IPS-NIHi7 (cell line): ENCODE measurements at regions not wholly inside any gene's neighbourhood (a gene's known extent, or its start where the extent isn't known, plus 50 kb on each side); places are given as distances from the start of the nearest gene placed in this dataset.

Experiments used
- DNase-seq: peaks from one replicate; pipeline ENCODE4 v3.0.0; 2012; ENCODE audit warnings: mixed read lengths; ENCODE audit errors: extremely low spot score

DNA sequence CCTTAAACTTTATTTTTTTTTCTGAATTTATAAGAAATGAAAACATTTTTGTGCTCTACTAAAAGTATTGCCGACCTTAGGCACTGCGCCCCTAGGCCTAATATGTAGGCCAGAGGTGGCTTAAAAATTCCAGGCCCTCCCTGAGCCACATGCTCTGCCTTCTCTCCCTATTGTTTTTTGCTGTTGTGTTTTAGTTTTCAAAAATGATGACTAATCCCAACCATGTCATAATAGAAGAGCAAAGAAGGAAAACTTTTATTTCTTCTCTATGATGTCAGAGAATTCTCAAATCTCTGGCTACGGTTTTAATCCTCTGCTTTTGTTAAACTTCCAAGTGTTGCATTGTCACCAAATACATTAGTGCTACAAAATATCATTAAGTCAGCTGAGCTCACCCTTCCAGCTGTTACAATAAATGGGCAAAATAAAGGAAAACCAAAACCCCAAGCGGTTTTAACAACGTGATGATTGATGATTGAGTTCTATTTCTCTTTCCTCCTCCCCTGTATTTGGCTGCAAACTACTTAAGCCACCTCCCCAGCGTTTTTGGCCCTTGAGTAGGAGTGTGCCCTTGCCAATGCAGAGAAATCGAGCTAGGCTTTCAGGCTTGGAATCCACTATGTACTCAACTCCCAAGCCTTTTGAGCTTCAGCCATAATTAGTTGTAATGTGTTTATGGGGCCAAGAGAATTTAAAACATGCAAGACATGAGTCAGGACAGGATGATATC, 163.5 kb upstream of the POU3F3 start:
- no peak for DNase-seq

GRCh38 chr2:104698276-104698675, 155.6 kb upstream of the POU3F3 start:
- no peak for DNase-seq

DNA sequence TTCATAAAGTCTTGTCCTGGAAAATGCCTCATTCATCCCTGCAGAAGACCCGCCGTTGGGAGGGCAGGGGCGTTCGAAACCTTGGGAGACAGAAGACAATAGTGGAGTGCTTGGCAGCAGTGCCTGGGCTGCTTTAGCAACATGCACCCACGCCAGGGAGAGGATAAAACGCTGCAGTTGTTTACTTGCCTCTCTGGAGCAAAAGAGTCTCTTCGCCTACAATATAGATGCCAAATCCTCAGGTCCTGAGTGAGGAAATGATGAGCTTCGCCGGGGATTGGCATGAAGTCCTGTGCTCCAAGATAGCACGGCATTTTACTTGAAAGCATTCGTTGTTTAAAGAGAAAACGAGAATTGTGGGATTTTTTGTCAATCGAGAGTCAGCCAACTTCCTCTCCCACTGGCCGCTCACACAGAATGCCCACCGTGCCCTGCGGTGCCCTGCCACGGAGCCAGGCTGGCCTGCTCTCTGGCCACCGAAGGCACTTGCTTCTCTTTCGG, 152.5 kb upstream of the POU3F3 start:
- DNase-seq, result no peak

DNA sequence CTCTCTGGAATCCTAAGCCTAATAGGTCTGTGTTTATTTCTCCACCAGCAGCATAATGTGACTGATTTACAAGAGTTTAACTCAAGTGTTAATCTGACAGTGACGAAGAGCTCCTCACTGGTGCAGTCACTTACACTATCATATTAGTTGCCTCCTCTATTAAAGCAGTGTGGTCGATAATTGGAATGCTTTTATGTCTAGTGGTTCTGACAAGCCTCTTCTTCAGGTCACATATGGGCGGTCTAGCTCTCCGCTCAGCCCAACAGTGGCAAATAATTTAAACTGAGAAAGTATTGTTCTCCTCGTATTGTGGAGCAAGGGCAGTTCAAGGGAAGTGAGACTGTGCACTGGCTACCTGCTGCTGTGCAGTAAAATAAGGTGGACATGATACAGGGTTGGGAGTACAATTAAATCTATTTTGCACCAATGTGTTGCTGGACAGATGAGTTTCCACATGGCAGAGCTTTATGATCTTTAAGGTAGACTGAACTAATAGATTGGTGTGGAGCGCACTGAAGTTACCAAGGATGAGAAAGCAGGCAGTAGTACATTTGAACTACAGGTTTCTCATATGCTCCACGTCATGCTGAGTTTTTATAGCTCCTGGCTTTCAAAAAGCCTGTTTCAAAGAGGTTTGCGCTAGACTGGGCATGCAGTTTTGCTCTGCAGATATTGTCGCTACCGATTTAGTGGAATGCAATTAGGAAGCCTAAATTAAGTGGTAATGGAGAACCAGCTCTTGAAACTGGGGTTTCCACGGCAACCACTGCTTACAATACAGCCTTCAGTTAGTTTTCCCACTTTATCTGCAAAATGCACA, 151.7 kb upstream of the POU3F3 start:
- no peak for DNase-seq

GRCh38 chr2:104703669-104704068, 150.2 kb upstream of the POU3F3 start:
- no peak for DNase-seq

DNA sequence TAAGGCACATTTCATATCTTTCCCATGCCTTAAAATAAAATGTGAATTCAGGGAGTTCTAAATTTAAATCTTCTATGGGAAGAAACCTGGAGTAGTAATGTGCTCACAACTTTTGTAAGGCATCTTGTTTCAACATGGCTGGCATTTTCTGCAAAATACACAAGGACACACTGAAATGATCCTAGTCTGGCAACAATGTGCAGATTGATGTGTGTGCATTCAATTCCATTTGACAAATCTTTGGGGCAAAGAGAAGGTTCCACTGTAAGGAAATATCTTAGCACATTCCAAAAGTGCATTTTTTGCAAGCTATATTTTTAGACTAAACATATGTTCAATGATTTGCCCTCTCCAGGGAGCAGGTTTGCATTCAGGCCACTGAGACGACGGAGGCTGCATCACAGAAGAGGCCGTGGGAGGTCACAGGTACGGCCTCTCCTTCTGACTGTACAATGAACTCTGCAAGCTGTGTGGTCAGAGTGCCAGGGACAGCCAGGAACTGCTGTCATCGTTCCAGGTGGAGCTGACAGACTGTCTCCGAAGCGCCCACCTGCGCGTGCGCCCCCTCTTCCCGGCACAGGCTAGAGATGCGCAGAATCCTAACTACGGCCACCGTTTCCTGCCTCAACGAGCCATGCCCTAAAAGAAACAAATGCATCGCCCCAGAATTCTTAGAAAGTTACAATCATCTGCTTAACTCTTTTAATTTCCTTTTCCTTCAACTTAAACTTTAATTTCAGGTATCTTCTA, 149.2 kb upstream of the POU3F3 start:
- no peak for DNase-seq

DNA sequence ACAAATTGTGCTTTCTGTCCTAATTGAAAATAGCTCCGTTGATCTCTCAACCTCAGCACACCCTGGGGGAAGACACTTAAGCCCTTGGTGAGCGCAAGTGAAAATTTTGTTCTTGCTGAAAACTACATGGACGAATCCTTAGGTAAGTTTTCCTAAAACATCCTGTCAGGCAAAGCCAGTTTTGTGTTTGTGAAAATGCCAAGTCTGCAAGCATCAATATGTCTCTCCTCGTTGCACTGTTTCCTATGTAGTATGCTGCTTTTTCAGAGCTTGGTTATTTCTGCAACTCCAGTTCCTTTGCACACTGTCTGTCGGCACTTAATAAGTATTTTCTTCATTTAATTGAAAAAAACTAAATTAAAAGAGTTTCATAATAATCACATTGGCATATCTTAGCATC, 146.9 kb upstream of the POU3F3 start:
- DNase-seq, result no peak

DNA sequence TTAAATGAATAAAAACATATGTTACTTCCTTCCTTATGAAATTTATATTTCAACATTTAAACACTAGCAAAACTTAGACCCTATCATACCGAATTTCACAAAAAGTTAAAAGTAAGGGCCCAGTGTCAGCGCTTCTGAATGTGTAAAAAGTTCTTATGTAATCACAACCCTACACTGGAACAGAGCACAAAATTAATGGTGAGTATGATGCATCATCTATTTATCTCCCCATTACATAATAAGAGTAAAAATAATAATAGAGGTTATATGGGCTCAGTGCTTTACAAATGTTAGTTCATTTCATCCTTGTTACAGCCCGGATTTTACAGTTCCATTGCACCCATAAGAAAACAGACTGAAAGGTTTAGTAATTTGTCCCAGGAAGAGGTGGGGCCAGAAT, 144.9 kb upstream of the POU3F3 start:
- no peak for DNase-seq

GRCh38 chr2:104716061-104716460, 137.9 kb upstream of the POU3F3 start:
- no peak for DNase-seq

DNA sequence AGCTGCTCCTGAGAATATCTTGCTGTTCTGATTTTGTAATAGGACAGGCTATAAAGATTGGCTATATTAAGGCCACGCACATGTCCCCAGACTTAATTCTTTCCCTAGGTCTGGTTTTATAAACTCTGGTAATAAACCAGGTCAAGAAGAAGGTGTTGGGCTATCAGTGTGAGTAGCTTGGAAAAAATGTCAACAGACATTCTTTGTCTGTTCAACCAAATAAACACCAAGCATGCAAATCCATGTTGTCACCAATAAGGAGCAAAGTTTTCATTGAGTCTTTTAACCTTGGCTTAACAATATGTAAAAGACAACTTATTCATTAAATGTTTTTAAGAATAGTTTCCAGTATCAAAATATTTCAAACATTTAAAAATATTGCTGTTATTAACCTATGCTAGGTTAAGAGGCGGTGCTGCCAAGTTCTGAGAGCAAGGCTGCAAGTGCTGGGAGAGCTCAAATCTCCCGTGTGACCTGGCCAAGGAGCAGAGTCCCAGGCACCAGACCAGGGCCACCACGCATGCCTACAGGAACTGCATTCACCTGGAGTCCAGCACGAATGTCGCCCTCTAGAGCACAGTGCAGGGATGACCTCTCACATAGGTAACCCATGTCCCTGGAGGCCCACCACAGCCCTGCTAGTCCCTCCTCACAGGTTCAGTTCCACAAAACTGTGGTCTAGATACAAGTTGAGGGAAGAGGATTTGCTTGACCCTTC, 120.5 kb upstream of the POU3F3 start:
- DNase-seq, result peak; percentile 81

DNA sequence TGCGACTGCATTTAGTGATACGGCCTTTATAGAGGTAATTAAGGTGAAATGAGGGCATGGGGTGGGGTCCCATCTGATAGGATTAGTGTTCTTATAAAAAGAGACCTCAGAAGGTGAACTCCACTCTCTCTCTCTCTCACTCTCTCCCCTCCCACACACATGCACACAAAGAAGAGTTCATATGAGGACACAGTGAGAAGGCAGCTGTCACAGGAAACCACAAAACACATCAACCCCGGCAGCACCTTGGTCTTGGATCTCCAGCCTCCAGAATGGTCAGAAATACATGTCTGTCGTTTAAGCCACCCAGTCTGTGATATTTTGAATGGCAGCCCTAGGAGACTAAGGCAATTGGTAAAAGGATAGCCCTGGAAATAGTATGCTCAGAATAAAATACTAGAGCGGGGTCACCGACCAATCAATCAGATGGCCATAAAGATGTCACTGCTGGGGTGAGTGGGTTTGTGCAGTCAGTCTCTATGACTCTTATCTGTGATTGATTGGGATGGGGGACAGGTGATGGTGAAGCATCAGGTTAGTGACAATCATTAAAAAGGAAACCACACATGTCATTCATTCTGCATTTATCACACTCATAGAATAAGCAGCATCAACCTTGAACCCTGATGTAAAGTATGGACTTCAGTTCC, 118.9 kb upstream of the POU3F3 start:
- no peak for DNase-seq

GRCh38 chr2:104736026-104736425, 117.9 kb upstream of the POU3F3 start:
- no peak for DNase-seq

GRCh38 chr2:104741860-104742259, 112.1 kb upstream of the POU3F3 start:
- no peak for DNase-seq

DNA sequence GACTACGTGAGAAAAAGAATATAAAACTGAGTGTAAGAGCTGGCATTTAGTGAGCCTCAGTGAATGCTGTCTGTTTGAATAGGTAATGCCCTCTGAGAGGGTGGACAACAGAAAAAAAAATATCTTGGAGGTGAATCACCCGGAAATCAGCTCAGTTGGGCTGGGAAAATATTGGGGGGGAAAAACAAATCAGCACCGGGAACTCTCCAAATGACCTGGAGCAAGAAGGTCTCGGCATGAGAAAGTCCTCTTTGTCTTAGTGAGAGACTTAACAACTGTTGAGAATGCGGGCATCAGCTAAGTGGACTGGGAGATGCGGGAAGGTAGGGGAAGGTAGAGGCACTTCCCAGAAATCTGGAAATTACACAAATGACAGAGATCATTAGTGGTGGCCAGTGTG, 109.4 kb upstream of the POU3F3 start:
- no peak for DNase-seq

GRCh38 chr2:104745846-104746245, 108.1 kb upstream of the POU3F3 start:
- DNase-seq, result no peak

DNA sequence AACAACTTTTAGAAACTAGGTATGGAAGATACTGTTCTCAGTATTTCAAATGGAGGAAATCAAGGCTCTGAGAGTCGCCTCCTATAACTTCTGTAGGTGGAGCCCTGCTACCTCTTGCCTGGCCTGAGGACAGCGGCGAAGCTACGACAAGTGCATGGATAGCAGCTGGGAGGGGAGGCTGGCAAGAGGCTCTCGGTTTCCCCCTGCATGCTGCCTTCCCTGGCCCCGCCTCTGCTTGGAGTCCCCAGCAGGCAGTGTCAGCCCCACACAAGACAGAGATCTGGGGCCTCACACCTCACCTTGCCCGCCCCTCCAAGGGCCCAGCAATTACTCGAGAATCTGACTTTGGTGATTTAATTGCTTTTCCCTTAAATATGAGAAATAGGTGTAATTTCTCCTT, 107.6 kb upstream of the POU3F3 start:
- DNase-seq, result peak; percentile 23

DNA sequence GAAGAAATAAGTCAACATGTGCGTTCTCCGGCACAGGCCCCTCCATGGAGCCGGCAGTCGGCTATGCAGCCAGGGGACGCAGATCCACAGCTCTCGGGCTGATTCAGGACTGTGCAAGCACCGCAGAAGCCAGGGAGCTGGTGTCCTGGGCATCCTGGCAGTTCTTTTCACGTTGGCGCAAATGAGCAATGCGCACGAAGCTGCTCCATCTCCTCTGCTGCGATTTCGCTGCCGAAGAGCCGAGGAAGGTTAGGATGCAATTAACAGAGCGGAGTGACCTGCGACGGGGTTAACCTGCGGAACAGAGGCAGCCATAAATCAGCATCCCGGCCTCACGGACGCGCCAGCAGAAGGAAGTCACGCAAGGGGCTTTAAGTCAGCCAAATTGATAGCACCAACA, 107.1 kb upstream of the POU3F3 start:
- DNase-seq, result no peak

DNA sequence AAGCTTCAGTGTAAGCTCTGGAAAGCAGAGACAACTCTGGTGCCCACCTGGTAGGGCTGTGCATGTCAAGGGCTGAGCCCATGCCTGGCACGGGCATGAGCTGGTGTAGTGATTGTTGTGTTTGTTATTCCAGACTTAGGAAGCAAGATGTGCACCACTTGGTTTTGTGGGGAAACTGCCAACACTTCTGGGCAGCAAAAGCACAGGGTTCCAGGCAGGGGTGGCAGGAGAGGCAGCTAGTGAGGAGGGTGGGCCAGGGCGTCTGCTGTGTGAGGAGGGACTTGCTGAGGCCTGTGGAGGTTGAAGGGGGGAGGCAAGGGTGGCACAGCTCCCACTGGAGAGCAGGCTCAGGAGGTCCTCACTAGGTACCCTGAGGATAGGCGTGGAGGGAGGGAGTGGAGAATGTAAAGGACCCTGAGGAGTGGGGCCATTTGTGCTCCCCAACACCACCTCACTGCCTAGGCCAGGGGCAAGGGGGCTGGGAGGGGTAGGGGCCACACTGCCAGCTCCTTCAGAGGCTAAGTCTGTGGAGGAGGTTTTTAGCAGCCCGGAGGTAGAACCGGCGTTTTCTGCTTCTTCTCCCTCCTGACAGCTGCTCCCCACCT, 104.0 kb upstream of the POU3F3 start:
- no peak for DNase-seq

GRCh38 chr2:104752504-104752903, 101.4 kb upstream of the POU3F3 start:
- DNase-seq, result no peak

- DNase-seq, result no peak
Measured at GRCh38 chr2:104755026-104755878, 98.7 kb upstream of the POU3F3 start.
